ENCODE measurements at regions not wholly inside any gene's neighbourhood (a gene's known extent, or its start where the extent isn't known, plus 50 kb on each side); places are given as distances from the start of the nearest gene placed in this dataset.

DNA sequence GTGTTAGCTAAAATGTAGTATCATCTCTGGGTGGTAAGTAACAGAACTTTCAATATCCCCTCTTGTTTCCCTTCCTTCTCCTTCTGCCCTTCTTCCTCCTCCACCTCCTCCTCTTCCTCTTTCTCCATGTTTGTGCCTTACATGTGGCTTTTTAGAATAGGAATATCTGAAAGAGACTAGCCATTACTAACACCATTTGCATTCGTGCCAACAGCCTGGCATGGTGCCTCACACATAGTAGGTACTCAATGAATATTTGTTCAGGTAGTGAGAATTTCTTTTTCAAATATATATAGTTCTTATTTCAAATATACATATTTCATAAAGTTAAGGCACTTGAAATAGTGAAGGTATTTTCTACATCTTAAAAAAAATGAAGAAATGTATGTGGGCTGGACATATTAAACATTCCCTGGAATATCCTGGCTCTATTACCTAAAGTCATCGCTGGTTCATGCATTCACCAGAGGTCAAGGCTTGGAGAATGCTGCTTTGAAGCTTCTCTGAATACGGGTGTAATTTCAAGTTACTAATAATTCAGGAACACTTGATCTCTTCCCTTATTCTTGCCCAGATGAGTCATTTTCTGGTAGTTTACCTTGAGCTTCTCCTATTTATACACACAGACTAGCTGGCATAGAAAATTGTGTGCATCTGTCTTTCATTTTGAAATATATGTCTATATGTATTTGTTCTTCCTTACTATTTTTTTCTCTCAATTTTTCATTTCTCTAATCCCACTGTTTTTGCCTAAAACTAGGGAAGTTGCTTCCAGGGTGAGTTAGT is 319.4 kb downstream of the TGFB2 start:
- TF ChIP-seq, protein P1, sequence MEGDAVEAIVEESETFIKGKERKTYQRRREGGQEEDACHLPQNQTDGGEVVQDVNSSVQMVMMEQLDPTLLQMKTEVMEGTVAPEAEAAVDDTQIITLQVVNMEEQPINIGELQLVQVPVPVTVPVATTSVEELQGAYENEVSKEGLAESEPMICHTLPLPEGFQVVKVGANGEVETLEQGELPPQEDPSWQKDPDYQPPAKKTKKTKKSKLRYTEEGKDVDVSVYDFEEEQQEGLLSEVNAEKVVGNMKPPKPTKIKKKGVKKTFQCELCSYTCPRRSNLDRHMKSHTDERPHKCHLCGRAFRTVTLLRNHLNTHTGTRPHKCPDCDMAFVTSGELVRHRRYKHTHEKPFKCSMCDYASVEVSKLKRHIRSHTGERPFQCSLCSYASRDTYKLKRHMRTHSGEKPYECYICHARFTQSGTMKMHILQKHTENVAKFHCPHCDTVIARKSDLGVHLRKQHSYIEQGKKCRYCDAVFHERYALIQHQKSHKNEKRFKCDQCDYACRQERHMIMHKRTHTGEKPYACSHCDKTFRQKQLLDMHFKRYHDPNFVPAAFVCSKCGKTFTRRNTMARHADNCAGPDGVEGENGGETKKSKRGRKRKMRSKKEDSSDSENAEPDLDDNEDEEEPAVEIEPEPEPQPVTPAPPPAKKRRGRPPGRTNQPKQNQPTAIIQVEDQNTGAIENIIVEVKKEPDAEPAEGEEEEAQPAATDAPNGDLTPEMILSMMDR (IDR thresholded peaks at IDR 0.05; ENCODE audit: low read depth, low read length) = no peak
- TF ChIP-seq POLR2A (IDR thresholded peaks at IDR 0.05; ENCODE audit: extremely low read depth, insufficient read length) = no peak

All from NB4 (cell line).